LHCN-M2 (cell line): ENCODE measurements at regions not wholly inside any gene's neighbourhood (a gene's known extent, or its start where the extent isn't known, plus 50 kb on each side); places are given as distances from the start of the nearest gene placed in this dataset.

Experiments used
- DNase-seq: peaks from one replicate; pipeline ENCODE4 v3.0.0-alpha.2; 2012; ENCODE audit warnings: low read depth

GRCh38 chr5:57576317-57576716 is 93.7 kb upstream of the ACTBL2 start:
- DNase-seq = no peak

GRCh38 chr5:57575839-57576238 is 93.2 kb upstream of the ACTBL2 start:
- DNase-seq = no peak

GRCh38 chr5:57572461-57572860 is 89.8 kb upstream of the ACTBL2 start:
- no peak for DNase-seq

GRCh38 chr5:57569601-57570000 is 87.0 kb upstream of the ACTBL2 start:
- DNase-seq = no peak

- DNase-seq = no peak
Measured at GRCh38 chr5:57568136-57568535, 85.5 kb upstream of the ACTBL2 start.

GRCh38 chr5:57566914-57567313 is 84.3 kb upstream of the ACTBL2 start:
- DNase-seq = peak; percentile 81

- DNase-seq = no peak
Measured at GRCh38 chr5:57561231-57561842, 78.7 kb upstream of the ACTBL2 start.

- no peak for DNase-seq
Measured at GRCh38 chr5:57559110-57559635, 76.6 kb upstream of the ACTBL2 start.

- peak; percentile 21 for DNase-seq
Measured at GRCh38 chr5:57552033-57552432, 69.4 kb upstream of the ACTBL2 start.

- DNase-seq = no peak
Measured at GRCh38 chr5:57551251-57551650, 68.6 kb upstream of the ACTBL2 start.

GRCh38 chr5:57550132-57550531 is 67.5 kb upstream of the ACTBL2 start:
- DNase-seq = peak; percentile 88

GRCh38 chr5:57549566-57549965 is 67.0 kb upstream of the ACTBL2 start:
- DNase-seq = peak; percentile 94

GRCh38 chr5:57540823-57541222 is 58.2 kb upstream of the ACTBL2 start:
- DNase-seq = peak; percentile 26

- DNase-seq = peak; percentile 34
Measured at GRCh38 chr5:57539281-57539701, 56.7 kb upstream of the ACTBL2 start.

GRCh38 chr5:57538341-57538955 is 55.8 kb upstream of the ACTBL2 start:
- peak; percentile 95 for DNase-seq

GRCh38 chr5:57537811-57538210 is 55.2 kb upstream of the ACTBL2 start:
- DNase-seq = no peak

GRCh38 chr5:57532513-57533497 is 50.2 kb upstream of the ACTBL2 start:
- peak; percentile 71 for DNase-seq
